Chondrocyte (in vitro differentiated cells): ENCODE measurements at regions not wholly inside any gene's neighbourhood (a gene's known extent, or its start where the extent isn't known, plus 50 kb on each side); places are given as distances from the start of the nearest gene placed in this dataset.

Source experiments
- DNase-seq: peaks from one replicate; pipeline ENCODE4 v3.0.0; 2021; ENCODE audit warnings: mixed read lengths, low spot score
- H3K27ac Mint-ChIP-seq: one replicate; pipeline ENCODE4 v1.8.0; 2021; ENCODE audit warnings: mild to moderate bottlenecking, moderate library complexity, mixed read lengths; ENCODE audit not compliant: unreplicated experiment
- H3K27me3 Mint-ChIP-seq: 2 replicates; pipeline ENCODE4 v1.8.0; 2021; ENCODE audit warnings: low read depth, mixed read lengths
- H3K36me3 Mint-ChIP-seq: 2 replicates; pipeline ENCODE4 v1.8.0; 2021; ENCODE audit warnings: low read depth, mixed read lengths
- H3K4me1 Mint-ChIP-seq: 2 replicates; pipeline ENCODE4 v1.8.0; 2021; ENCODE audit warnings: low read depth, mild to moderate bottlenecking, mixed read lengths
- H3K4me3 Mint-ChIP-seq: one replicate; pipeline ENCODE4 v1.8.0; 2021; ENCODE audit warnings: mild to moderate bottlenecking, moderate library complexity, mixed read lengths; ENCODE audit not compliant: unreplicated experiment
- H3K9me3 Mint-ChIP-seq: 2 replicates; pipeline ENCODE4 v1.8.0; 2021; ENCODE audit warnings: low read depth, mixed read lengths
- TF ChIP-seq, protein P1 (sequence below): fragments of 200-600 bp; sonication (generic); IDR thresholded peaks from 2 replicates; pipeline ENCODE4 v1.5.0; 2021; ENCODE audit warnings: antibody characterized with exemption, mild to moderate bottlenecking, moderate library complexity

DNA sequence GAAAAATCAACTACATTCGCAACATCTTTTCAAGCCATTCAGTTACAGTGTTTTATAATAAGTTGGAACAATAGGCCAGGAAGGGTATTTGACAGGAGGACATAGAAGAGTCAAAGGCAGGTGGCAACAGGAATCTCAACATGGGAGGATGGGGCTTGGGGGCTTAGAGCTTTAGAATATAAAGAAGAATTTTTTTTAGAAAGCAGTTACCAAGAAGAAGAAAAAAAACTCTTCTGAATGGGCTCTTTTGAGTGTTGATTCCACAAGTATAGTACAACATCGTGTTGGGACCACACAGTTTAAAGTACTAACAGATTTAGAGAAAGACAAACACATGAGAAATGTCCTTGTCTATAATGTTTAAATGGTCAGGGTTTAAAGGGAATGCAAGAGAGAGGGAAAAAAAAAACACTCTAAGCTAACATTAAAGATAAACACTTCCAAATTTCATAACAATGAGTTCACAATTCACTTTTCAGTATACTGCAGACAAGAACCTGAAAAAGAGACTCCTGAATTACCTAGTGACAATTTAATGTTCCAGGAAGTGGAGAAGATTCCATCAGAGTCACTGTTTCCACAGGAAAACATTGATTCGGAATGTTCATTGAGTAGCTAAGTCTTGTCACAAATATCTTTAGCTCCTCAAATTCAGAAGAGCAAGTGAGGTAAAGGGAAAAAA is 282.3 kb downstream of the DEPDC1B start:
- H3K36me3 Mint-ChIP-seq: peaks cover 8% of the 10 kb centered on the region
- peaks cover 14% of the 10 kb centered on the region for H3K4me1 Mint-ChIP-seq
- H3K9me3 Mint-ChIP-seq: peaks cover 23% of the 10 kb centered on the region
- H3K4me3 Mint-ChIP-seq: no peak overlapping the region
- peak overlapping the region; percentile 78 for H3K27ac Mint-ChIP-seq
- no peak for DNase-seq
- TF ChIP-seq, protein P1, sequence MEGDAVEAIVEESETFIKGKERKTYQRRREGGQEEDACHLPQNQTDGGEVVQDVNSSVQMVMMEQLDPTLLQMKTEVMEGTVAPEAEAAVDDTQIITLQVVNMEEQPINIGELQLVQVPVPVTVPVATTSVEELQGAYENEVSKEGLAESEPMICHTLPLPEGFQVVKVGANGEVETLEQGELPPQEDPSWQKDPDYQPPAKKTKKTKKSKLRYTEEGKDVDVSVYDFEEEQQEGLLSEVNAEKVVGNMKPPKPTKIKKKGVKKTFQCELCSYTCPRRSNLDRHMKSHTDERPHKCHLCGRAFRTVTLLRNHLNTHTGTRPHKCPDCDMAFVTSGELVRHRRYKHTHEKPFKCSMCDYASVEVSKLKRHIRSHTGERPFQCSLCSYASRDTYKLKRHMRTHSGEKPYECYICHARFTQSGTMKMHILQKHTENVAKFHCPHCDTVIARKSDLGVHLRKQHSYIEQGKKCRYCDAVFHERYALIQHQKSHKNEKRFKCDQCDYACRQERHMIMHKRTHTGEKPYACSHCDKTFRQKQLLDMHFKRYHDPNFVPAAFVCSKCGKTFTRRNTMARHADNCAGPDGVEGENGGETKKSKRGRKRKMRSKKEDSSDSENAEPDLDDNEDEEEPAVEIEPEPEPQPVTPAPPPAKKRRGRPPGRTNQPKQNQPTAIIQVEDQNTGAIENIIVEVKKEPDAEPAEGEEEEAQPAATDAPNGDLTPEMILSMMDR: no peak
- no peaks in the 10 kb centered on the region for H3K27me3 Mint-ChIP-seq

DNA sequence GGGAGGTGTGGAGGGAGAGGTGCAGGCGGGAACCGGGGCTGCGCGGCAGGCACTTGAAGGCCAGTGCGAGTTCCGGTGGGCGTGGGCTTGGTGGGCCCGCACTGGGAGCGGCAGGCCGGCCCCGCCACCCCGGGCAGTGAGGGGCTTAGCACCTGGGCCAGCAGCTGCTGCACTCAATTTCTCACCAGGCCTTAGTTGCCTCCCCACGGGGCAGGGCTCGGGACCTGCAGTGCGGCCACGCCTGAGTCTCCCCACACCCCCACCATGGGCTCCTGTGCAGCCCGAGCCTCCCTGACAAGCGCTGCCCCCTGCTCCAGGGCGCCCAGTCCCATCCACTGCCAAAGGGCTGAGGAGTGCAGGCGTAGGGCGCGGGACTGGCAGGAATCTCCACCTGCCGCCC is 284.5 kb downstream of the DEPDC1B start:
- Mint-ChIP-seq H3K9me3 (peaks cover 11% of the 10 kb centered on the region), H3K4me1 (peaks cover 14% of the 10 kb centered on the region), H3K36me3 (peaks cover 6% of the 10 kb centered on the region), H3K4me3 (no peak overlapping the region), H3K27ac (no peak overlapping the region), H3K27me3 (no peaks in the 10 kb centered on the region)
- DNase-seq: peak; percentile 80
- TF ChIP-seq, protein P1: no peak

DNA sequence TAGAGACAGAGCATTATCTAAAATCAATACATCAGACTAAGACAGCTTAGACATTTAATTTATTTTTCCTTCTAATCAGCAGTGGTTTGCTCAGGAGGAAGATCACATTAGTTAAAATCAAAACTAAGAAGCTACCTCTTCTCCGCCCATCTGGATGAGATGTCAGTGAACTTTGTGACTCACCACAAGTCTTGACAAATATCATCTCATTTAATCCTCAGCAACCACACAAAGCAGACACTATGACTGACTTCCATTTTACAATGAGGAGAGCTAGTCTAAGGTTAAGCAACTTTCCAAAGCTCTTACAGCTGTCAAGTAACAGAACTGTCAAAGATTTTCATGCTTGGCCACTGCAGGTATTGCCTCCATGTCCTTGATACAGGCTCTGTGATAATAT is 289.5 kb downstream of the DEPDC1B start:
- no peaks in the 10 kb centered on the region for H3K27me3 Mint-ChIP-seq
- peaks cover 6% of the 10 kb centered on the region for H3K4me1 Mint-ChIP-seq
- H3K4me3 Mint-ChIP-seq: no peak overlapping the region
- H3K36me3 Mint-ChIP-seq: peaks cover 4% of the 10 kb centered on the region
- TF ChIP-seq, protein P1: no peak
- no peak for DNase-seq
- H3K27ac Mint-ChIP-seq: no peak overlapping the region
- peaks cover 4% of the 10 kb centered on the region for H3K9me3 Mint-ChIP-seq

DNA sequence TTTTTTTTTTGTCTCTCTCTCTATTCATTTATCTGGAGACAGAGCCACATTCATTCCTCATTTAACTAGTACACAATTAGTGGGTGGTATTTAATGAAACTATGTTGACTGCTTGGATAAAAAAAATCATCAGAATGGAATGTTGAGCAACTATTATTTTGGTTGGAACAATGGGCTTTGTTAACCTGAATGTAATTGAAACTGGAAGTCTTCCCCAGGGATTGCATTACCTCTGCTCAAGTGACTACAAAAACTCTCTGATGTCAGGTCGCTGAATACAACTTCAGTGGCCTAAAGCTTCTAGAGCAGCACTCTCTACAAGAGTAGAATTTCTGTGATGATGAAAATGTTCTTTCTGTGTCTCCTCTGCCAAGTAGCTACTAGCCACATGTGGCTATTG is 295.8 kb downstream of the DEPDC1B start:
- Mint-ChIP-seq H3K36me3 (peaks cover 7% of the 10 kb centered on the region), H3K9me3 (peaks cover 4% of the 10 kb centered on the region), H3K27ac (no peak overlapping the region), H3K4me3 (no peak overlapping the region), H3K4me1 (peaks cover 17% of the 10 kb centered on the region), H3K27me3 (no peaks in the 10 kb centered on the region)
- no peak for DNase-seq
- TF ChIP-seq, protein P1: no peak

DNA sequence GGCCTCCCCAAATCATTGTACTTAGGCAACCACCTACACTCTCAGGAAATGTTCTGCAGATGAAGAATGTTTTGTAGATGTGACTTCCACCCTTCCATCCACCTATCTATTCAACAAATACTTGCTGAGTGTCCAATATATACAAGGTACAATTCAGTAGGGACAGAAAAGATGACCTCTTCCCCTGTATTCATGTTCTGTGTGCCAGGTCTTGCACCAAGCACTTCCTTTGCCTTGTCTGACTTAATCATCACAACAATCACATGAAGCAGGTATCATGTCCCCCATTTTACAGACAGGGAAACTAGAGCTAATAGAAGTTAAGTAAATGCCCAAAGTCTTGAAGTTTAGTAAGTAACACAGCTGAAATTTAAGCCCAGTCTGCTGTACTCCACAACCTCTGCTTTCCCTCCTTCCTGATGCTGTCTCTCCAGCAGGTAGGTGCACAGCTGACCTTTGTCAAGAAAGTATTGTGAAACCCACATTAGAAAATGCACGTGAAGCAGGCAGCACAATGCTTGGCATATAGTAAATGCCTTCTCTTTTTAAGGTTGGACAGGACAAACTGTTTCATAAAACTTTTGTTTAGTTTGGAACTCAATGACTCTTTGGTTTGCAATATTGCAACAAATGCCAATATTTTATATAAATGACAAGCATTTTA is 296.5 kb downstream of the DEPDC1B start:
- H3K27me3 Mint-ChIP-seq: no peaks in the 10 kb centered on the region
- TF ChIP-seq, protein P1: no peak
- no peak overlapping the region for H3K27ac Mint-ChIP-seq

More for the DNA sequence above, 296.5 kb downstream of the DEPDC1B start:
- Mint-ChIP-seq H3K4me3 (no peak overlapping the region), H3K36me3 (peaks cover 5% of the 10 kb centered on the region), H3K4me1 (peaks cover 16% of the 10 kb centered on the region), H3K9me3 (no peaks in the 10 kb centered on the region)
- DNase-seq: no peak
